NCI-H82 treated with DMSO at 0.1 percent for 48 hours (cell line): ENCODE measurements at regions not wholly inside any gene's neighbourhood (a gene's known extent, or its start where the extent isn't known, plus 50 kb on each side); places are given as distances from the start of the nearest gene placed in this dataset.

Experiments used
- DNase-seq: peaks from one replicate; lab custom pipeline; 2025; ENCODE audit not compliant: unreplicated experiment; lab: John Stamatoyannopoulos, UW

GRCh38 chr20:11119573-11119972 is 445.8 kb upstream of the JAG1 start:
- DNase-seq, result no peak

DNA sequence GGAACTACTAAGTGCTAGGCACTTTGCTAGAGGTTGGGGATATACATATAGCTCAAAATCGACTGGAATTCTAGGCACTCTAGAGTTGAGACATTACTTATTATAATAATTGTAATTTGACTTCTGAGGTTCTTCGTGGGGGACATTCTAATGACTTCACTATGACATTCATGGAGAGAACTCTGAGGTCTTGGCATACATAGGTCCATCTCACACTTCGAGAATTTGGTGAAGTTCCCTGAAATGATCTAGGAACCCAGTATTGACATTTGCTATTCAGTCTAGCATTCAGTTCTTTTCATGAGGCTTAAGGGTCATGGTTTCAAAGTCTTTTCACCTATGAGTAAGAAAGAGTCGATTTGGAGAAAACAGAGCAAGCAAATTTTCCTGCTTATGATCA is 446.6 kb upstream of the JAG1 start:
- DNase-seq, result no peak

- DNase-seq, result no peak
Observed at GRCh38 chr20:11124849-11125505, 451.2 kb upstream of the JAG1 start.

- no peak for DNase-seq
Observed at GRCh38 chr20:11128220-11128718, 454.5 kb upstream of the JAG1 start.

GRCh38 chr20:11128721-11129120 is 454.9 kb upstream of the JAG1 start:
- DNase-seq, result no peak

DNA sequence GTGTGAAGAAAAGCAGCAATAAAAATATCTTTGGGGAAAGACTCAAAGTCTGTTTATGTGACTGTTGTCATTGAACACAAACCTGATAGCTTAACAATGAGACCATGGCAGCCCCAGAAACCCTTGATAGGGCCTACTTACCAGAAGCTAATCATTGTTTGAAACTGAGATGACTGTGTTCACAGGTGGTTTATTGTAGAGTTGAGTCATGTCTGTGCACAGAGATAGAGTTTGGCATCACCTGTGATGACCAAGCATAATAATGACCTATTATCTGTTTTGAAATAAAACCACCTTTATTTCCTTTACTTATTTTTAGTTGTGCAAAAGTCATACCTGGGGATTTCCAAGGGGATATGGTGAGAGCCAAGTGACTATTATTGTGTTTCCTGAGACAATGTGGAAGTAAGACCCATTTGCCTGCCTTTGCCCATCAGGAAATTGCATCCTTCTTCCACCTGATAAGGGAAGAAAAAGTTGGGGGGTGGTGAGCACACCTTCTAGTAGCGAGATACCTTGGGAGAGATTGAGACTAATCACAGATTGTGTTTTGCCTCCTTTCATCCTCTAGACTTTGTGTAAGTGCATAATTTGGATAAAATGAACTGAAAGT is 456.9 kb upstream of the JAG1 start:
- no peak for DNase-seq

- no peak for DNase-seq
Observed at GRCh38 chr20:11132819-11133415, 459.1 kb upstream of the JAG1 start.

- DNase-seq, result no peak
Observed at GRCh38 chr20:11136691-11137090, 462.9 kb upstream of the JAG1 start.

DNA sequence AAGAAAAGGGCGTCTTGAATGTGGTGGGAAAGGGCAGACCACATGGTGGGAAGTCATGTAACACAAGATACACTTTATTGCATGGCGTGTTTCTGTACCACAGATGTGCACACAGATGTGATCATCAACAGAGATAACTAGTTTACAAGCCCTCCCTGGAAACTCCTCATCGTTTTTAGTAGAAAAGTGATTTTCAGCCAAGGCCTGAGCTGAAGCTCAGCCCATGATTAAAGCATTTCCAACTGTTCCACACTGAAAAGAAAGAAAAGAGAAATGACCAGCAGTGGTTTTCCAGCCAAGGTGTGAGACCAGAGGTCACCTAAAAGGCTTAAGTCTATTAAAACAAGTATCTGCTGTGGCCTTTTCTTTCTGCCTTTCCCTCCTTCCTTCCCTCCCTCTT is 463.9 kb upstream of the JAG1 start:
- DNase-seq, result no peak

DNA sequence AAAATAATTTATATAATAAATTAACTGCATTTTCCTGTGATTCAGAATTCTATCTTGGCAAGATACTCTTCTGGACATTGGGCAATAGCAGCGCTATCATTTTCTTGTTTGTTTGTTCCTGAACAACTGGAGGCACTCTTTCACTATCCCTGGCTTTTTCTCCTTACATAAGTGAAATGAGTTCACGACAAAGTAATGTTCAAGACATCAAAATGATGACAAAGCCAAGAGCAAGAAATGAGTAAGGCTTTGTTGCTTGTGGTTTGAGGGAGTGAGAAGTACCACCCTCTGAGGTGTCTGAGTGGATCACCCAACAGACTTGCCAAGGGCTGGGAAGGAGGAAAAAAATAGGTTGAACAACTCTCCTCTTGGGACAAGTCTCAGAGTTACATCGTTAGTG is 466.6 kb upstream of the JAG1 start:
- no peak for DNase-seq

DNA sequence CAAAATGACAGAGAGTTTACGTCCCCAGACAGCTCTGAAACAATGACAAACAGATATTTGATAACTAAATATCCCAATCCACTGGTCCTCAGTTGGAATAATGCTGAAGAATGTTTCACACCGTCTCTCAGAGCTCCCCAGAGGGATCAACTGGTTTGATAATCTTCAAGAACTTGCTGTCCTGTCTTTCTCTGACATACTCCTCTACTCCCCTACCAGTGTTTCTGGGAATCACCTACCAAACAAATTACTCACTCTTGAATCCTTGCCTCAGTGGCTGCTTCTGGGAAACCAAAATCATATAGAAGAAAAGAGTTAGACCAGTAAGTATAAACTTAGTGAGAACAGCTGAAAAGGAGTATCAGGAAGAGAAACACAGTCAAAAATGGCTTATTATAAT is 469.7 kb upstream of the JAG1 start:
- no peak for DNase-seq

- no peak for DNase-seq
Observed at GRCh38 chr20:11144114-11144950, 470.5 kb upstream of the JAG1 start.

DNA sequence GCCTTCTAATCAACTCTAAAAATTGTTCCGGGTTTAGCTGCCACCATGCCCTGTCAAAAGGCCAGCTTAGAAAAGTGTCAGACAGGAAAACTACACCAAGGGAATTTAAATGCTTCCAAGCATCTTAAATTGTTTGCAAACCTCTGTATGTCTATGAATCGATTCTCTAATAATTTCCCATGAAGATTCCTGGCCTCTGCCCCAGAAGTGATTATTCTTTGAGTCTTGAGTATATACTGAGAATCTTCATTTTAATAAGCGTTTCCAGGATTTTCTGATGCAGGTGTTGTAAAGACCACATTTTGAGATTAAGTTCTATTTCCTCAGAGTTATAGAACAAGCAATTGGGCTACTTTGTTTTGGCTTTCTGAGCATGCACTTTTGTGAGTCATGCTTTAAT is 471.8 kb upstream of the JAG1 start:
- no peak for DNase-seq

GRCh38 chr20:11153819-11154218 is 480.0 kb upstream of the JAG1 start:
- DNase-seq, result no peak

- DNase-seq, result no peak
Observed at GRCh38 chr20:11155156-11155756, 481.5 kb upstream of the JAG1 start.

- no peak for DNase-seq
Observed at GRCh38 chr20:11156922-11157321, 483.1 kb upstream of the JAG1 start.

DNA sequence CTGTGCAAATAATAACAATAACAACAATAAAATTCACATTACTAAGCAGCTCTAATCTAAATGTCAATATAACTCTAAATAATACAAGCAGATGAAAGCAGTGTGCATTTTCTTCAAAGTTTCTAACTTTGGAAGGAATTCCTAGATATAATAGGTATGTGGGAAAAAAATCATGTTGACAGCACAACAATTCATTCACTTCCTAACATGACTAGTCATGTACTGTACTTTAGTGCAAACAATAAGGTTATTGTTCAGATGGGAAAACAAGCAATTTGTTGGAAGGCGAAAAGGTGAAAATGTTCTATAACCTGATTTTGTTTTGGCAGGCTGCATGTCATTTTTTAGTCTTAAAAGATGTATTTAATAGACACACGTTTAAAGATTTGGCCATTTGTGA is 484.3 kb upstream of the JAG1 start:
- no peak for DNase-seq

- no peak for DNase-seq
Observed at GRCh38 chr20:11158589-11158988, 484.8 kb upstream of the JAG1 start.

DNA sequence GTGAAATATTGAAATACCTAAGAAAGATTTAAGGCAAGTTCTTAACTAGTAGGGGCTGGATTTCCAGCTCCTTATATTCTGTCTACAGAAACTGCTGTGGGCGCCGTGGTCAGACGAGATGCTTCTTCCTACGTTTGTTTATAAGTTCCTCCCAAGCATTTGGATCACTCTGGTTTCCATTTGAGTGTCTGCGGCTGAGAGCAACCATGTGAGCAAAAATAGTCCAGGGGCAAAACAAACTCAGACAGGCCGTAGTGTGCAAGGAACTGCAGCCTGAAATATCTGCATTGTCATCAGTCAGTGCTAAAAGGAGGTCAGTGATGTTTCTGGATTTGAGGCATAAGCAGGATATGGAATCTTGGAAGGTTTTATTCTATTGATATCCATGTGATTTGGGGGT is 485.9 kb upstream of the JAG1 start:
- DNase-seq, result no peak

GRCh38 chr20:11162026-11162775 is 488.4 kb upstream of the JAG1 start:
- no peak for DNase-seq

- DNase-seq, result no peak
Observed at GRCh38 chr20:11165789-11166188, 492.0 kb upstream of the JAG1 start.
